ENCODE measurements at regions not wholly inside any gene's neighbourhood (a gene's known extent, or its start where the extent isn't known, plus 50 kb on each side); places are given as distances from the start of the nearest gene placed in this dataset.

DNA sequence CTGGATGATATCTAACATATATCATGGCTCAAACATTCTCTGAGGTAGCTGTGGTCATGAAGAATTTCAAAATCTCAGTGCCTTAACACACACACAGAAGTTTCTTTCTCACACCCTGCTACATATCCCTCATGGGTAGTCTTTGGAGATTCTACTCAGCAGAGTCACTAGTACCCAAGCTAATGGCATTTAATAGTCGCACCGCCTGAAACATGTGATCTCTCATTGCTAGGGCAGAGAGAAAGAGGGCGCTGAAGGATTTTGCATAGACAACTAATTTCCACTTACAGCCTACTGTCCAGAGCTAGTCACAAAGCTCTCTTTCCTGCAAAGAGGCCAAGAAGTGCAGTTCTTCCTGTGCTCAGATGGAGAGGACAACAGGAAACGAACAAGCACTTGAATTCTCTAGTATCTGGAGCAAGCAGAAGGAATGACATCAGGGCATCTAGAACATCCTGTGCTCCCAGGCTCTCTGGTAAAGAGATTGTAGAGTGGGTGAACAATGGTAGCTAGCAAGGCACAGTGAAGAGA, 183.4 kb upstream of the PTBP2 start:
- DNase-seq, result peak; percentile 86
- intact Hi-C loops (cut with DNase I), result loop anchor here (2.0 to 5.0 kb wide), 3 partner anchors 51 to 301 kb away; partner anchors contain the start of gene PTBP2
- Histone ChIP-seq H3K27ac (peak overlapping the region; percentile 80 to 86 (median 82)), H3K4me1 (peaks cover 0 to 56% (median 43%) of the 10 kb centered on the region in 4 donors), H3K36me3 (no peaks in the 10 kb centered on the region), H3K27me3 (no peaks in the 10 kb centered on the region), H3K4me3 (no peak overlapping the region), H3K9me3 (no peaks in the 10 kb centered on the region)
- WGBS, 2 donors, result 73 to 74% methylated on average over 4 of the region's 4 CpGs
- TF ChIP-seq POLR2A (IDR thresholded peaks at IDR 0.05) (no peak), EP300 (IDR thresholded peaks at IDR 0.05) (peak; percentile 69 to 96 (median 86)), POLR2AphosphoS5 (IDR thresholded peaks at IDR 0.05) (peak; percentile 68 to 79 (median 72))
- TF ChIP-seq, protein P1, sequence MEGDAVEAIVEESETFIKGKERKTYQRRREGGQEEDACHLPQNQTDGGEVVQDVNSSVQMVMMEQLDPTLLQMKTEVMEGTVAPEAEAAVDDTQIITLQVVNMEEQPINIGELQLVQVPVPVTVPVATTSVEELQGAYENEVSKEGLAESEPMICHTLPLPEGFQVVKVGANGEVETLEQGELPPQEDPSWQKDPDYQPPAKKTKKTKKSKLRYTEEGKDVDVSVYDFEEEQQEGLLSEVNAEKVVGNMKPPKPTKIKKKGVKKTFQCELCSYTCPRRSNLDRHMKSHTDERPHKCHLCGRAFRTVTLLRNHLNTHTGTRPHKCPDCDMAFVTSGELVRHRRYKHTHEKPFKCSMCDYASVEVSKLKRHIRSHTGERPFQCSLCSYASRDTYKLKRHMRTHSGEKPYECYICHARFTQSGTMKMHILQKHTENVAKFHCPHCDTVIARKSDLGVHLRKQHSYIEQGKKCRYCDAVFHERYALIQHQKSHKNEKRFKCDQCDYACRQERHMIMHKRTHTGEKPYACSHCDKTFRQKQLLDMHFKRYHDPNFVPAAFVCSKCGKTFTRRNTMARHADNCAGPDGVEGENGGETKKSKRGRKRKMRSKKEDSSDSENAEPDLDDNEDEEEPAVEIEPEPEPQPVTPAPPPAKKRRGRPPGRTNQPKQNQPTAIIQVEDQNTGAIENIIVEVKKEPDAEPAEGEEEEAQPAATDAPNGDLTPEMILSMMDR (IDR thresholded peaks at IDR 0.05), result peak in 1 of 4 experiments; percentile 16

DNA sequence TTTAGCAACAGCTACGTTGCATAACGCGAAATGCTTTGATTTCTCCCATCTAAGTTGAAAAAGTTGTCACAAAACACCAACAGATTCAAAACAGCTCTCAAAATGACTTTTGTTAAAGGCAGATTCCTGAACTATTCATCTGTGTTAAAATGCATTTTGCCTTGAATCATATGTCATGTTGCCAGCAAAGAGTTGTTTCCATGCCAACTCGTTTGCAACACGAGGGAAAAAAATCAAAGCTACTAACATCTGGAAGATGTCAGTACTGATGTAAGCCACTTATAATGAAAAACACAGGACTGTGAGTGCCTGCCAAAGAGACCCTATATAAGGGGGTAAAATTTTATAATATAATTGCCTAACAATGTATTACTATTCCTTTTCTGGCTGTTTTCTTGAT, 182.7 kb upstream of the PTBP2 start:
- H3K4me3 ChIP-seq, result no peak overlapping the region
- TF ChIP-seq POLR2A (IDR thresholded peaks at IDR 0.05), result no peak
- peak; percentile 78 to 95 (median 91) for TF ChIP-seq EP300 (IDR thresholded peaks at IDR 0.05)
- peak; percentile 94 to 98 (median 96) for TF ChIP-seq POLR2AphosphoS5 (IDR thresholded peaks at IDR 0.05)
- TF ChIP-seq, protein P1 (IDR thresholded peaks at IDR 0.05), result no peak
- peaks cover 0 to 56% (median 43%) of the 10 kb centered on the region in 4 donors for H3K4me1 ChIP-seq
- no peaks in the 10 kb centered on the region for H3K27me3 ChIP-seq
- WGBS, 2 donors, result 61 to 73% methylated on average over 5 of the region's 5 CpGs
- peak; percentile 85 for DNase-seq
- H3K9me3 ChIP-seq, result no peaks in the 10 kb centered on the region
- intact Hi-C loops (cut with DNase I), result loop anchor here (2.0 to 5.0 kb wide), 3 partner anchors 52 to 302 kb away; partner anchors contain the start of gene PTBP2
- H3K36me3 ChIP-seq, result no peaks in the 10 kb centered on the region
- H3K27ac ChIP-seq, result peak overlapping the region; percentile 80 to 86 (median 82)

DNA sequence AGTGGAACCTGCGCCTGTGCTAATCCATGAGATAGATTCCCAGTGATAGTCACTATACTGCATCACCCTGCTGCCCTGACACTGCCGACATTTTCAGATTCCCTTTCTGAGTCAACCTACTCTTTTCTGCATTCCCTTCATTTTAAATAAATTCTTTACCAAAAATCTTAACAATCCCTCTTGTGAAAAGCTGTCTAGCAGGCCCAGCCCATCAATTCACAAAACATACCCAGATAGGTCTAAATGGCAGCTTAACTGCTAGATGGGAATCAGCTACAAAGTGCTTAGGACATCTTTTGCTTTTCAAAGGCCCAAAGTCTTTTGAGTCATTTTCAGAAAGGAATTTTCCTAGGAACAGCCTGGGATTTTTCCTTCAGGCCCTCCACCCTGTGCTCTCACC, 180.1 kb upstream of the PTBP2 start:
- H3K27me3 ChIP-seq, result no peaks in the 10 kb centered on the region
- H3K4me1 ChIP-seq, result peaks cover 0 to 35% (median 28%) of the 10 kb centered on the region in 4 donors
- no peak for TF ChIP-seq POLR2AphosphoS5 (IDR thresholded peaks at IDR 0.05)
- no peak for TF ChIP-seq EP300 (IDR thresholded peaks at IDR 0.05)
- TF ChIP-seq, protein P1 (IDR thresholded peaks at IDR 0.05), result no peak
- TF ChIP-seq POLR2A (IDR thresholded peaks at IDR 0.05), result no peak
- WGBS, 2 donors, result 93 to 95% methylated on average over 2 of the region's 2 CpGs
- intact Hi-C loops (cut with DNase I), result no loop called here
- no peak for DNase-seq
- H3K9me3 ChIP-seq, result no peaks in the 10 kb centered on the region
- H3K27ac ChIP-seq, result peak overlapping the region in 2 of 4 donors; percentile 20 to 86
- H3K36me3 ChIP-seq, result no peaks in the 10 kb centered on the region
- H3K4me3 ChIP-seq, result no peak overlapping the region

DNA sequence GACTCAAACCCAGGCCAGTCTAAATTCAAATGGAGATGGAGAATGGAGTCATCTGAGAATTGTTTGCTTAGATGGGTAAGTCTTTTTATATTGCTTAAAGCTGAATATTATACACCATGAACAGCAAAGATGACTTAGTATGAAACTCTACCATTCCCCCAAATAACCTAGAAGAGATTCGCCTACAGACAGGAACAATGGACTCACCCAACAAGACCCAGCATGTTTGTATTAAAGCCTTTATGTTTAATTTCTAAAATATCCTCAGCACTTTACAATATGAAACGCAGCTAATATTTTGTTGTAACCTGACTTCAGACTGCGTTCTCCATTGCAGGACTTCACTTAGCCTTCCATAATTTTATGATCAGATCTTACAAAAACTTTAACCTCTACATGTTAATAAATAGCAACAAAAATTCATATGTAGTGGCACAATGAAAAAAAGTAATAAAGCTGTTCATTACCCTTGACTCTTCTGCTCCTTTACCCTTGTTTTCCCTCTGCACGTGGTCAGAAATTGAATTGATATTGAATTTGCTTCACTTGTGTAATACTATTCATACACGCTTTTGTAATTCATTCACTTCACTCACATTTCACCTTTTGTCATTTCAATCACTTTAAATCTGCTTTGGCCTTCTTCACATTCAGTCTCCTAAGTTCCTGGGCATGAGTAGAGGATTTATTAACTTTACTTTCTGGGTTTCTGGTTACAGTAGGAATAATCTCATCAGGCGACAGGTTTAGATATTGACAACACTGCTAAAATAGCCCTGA, 177.3 kb upstream of the PTBP2 start:
- no peaks in the 10 kb centered on the region for H3K9me3 ChIP-seq
- no peak overlapping the region for H3K27ac ChIP-seq
- H3K36me3 ChIP-seq, result no peaks in the 10 kb centered on the region
- DNase-seq, result no peak
- intact Hi-C loops (cut with DNase I), result no loop called here
- no peak overlapping the region for H3K4me3 ChIP-seq
- peaks cover 0 to 13% (median 10%) of the 10 kb centered on the region in 4 donors for H3K4me1 ChIP-seq
- 87 to 91% methylated on average over 6 of the region's 6 CpGs for WGBS, 2 donors
- no peaks in the 10 kb centered on the region for H3K27me3 ChIP-seq
- no peak for TF ChIP-seq EP300 (IDR thresholded peaks at IDR 0.05)
- no peak for TF ChIP-seq POLR2A (IDR thresholded peaks at IDR 0.05)
- TF ChIP-seq, protein P1 (IDR thresholded peaks at IDR 0.05), result no peak
- TF ChIP-seq POLR2AphosphoS5 (IDR thresholded peaks at IDR 0.05), result no peak

Measured in sigmoid colon (tissue), 6 donors.